Immature natural killer cell (primary cell): ENCODE measurements at regions not wholly inside any gene's neighbourhood (a gene's known extent, or its start where the extent isn't known, plus 50 kb on each side); places are given as distances from the start of the nearest gene placed in this dataset.

ENCODE experiments used
- DNase-seq, 3 donors: peaks; one replicate each; pipeline ENCODE4 v3.0.0; 2022; ENCODE audit warnings: mixed read lengths in 1 of 3
- H3K27ac Mint-ChIP-seq, 6 donors: one replicate each; pipeline ENCODE4 v1.8.0; 2020; ENCODE audit warnings: mixed read lengths in 6 of 6, mild to moderate bottlenecking in 5 of 6, inconsistent platforms in 4 of 6, moderate library complexity in 3 of 6
- H3K27me3 Mint-ChIP-seq, 3 donors: one replicate each; pipeline ENCODE4 v1.8.0; 2020 to 2021; ENCODE audit warnings: low read depth in 3 of 3, mild to moderate bottlenecking in 3 of 3, mixed read lengths in 3 of 3, moderate library complexity in 3 of 3, inconsistent platforms in 1 of 3
- H3K36me3 Mint-ChIP-seq, 3 donors: one replicate each; pipeline ENCODE4 v1.8.0; 2020; ENCODE audit warnings: mixed read lengths in 3 of 3, inconsistent platforms in 2 of 3, mild to moderate bottlenecking in 2 of 3
- H3K4me1 Mint-ChIP-seq, 2 donors: one replicate each; pipeline ENCODE4 v1.8.0; 2020; ENCODE audit warnings: inconsistent platforms in 2 of 2, mild to moderate bottlenecking in 2 of 2, mixed read lengths in 2 of 2, moderate library complexity in 1 of 2
- H3K4me3 Mint-ChIP-seq, 5 donors: one replicate each; pipeline ENCODE4 v1.8.0; 2020; ENCODE audit warnings: mild to moderate bottlenecking in 5 of 5, mixed read lengths in 5 of 5, inconsistent platforms in 3 of 5, moderate library complexity in 3 of 5
- H3K9me3 Mint-ChIP-seq, 6 donors: one replicate each; pipeline ENCODE4 v1.8.0; 2020; ENCODE audit warnings: mild to moderate bottlenecking in 6 of 6, mixed read lengths in 6 of 6, inconsistent platforms in 4 of 6, moderate library complexity in 3 of 6

DNA sequence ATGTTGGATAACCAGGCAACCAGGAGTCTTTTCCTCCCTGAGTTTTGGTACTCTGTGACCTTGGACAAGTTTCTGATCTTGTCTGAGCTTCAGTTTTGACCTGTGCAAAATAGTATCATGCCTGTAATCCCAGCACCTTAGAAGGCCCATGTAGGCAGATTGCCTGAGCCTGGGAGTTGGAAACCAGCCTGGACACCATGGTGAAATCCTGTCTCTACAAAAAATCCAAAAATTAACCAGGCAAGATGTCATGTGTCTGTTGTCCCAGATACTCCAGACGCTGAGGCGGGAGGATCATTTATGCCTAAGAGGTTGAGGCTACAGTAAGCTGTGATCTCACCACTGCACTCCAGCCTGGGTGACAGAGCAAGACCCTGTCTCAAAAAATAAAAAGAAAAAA, 114.8 kb downstream of the IL12A start:
- Mint-ChIP-seq H3K27me3 (peaks cover 0 to 4% (median 2%) of the 10 kb centered on the region in 3 donors), H3K27ac (no peak overlapping the region), H3K9me3 (peaks cover 0 to 5% (median 0%) of the 10 kb centered on the region in 6 donors), H3K4me3 (no peak overlapping the region), H3K36me3 (no peaks in the 10 kb centered on the region), H3K4me1 (no peaks in the 10 kb centered on the region)
- no peak for DNase-seq

DNA sequence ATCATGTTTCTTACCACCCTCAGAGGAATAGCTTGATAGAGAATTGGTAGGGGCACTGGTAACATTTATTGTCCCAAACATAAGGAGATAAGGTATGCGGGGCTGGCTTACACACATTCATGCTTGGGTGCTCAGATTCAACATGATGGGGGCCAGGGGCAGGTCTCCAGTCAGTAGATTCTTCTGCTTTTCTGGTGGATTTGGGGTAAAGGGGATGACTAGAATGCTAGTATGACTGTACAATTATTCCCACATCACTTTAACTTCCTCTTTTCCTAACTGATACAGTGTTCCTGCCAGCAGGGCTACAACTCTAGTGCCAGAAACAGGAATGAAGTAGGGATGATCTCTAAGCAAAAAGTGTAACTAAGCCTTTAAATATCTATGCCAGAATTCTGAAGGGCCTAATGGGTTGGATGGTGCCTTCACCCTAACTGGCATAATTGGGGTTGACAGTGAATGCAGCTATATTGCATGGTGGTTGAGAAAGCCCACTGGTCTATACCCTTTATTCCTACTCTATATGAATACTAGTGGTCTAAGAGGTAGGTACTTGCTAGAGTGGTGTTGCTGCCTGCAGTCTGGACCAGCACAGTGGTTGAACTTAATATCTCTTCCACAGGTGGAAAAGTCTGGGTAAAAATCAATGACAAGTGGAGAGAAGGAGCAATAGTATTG, 117.4 kb downstream of the IL12A start:
- no peaks in the 10 kb centered on the region for H3K36me3 Mint-ChIP-seq

GRCh38 chr3:160106905-160107861, 118.0 kb upstream of the C3orf80 start:
- Mint-ChIP-seq H3K36me3 (no peaks in the 10 kb centered on the region), H3K4me1 (no peaks in the 10 kb centered on the region)

More for the DNA sequence above, 117.4 kb downstream of the IL12A start:
- Mint-ChIP-seq H3K4me3 (no peak overlapping the region), H3K27ac (no peak overlapping the region), H3K9me3 (peaks cover 0 to 5% (median 0%) of the 10 kb centered on the region in 6 donors), H3K27me3 (peaks cover 0 to 2% (median 0%) of the 10 kb centered on the region in 3 donors), H3K4me1 (no peaks in the 10 kb centered on the region)
- DNase-seq: no peak

DNA sequence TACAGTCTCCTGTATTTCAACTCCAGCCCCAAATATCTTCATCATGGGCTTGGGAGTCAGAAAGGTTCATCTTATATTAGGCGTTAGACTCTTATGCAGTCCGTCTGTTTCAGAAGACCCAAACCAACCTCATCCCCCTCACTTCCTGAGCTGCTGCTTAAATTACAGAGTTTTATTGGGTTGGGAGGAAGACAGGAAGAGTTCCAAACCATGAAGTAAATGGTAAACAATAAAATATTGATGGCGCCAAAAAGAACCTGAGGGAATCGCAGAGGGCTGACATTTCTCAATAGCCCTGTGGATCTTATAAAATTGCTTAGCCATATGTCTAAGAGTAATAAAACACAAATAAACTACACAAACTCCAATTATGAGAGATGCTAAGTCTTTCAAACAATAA, 116.9 kb upstream of the C3orf80 start:
- Mint-ChIP-seq H3K4me3 (no peak overlapping the region), H3K9me3 (no peaks in the 10 kb centered on the region)

More at GRCh38 chr3:160106905-160107861, 118.0 kb upstream of the C3orf80 start:
- no peak overlapping the region for H3K27ac Mint-ChIP-seq
- peaks cover 0 to 2% (median 0%) of the 10 kb centered on the region in 3 donors for H3K27me3 Mint-ChIP-seq
- no peak for DNase-seq
- no peaks in the 10 kb centered on the region for H3K9me3 Mint-ChIP-seq
- no peak overlapping the region for H3K4me3 Mint-ChIP-seq

GRCh38 chr3:160112481-160112880, 112.7 kb upstream of the C3orf80 start:
- Mint-ChIP-seq H3K27ac (no peak overlapping the region), H3K36me3 (no peaks in the 10 kb centered on the region), H3K4me1 (no peaks in the 10 kb centered on the region), H3K9me3 (peaks cover 0 to 2% (median 0%) of the 10 kb centered on the region in 6 donors), H3K4me3 (no peak overlapping the region), H3K27me3 (peaks cover 0 to 2% (median 0%) of the 10 kb centered on the region in 3 donors)
- DNase-seq: no peak

More for the DNA sequence above, 116.9 kb upstream of the C3orf80 start:
- no peaks in the 10 kb centered on the region for H3K4me1 Mint-ChIP-seq
- H3K36me3 Mint-ChIP-seq: no peaks in the 10 kb centered on the region
- H3K27ac Mint-ChIP-seq: no peak overlapping the region
- H3K27me3 Mint-ChIP-seq: peaks cover 0 to 2% (median 0%) of the 10 kb centered on the region in 3 donors
- DNase-seq: no peak

GRCh38 chr3:160112996-160113395, 112.2 kb upstream of the C3orf80 start:
- Mint-ChIP-seq H3K9me3 (peaks cover 0 to 2% (median 0%) of the 10 kb centered on the region in 6 donors), H3K36me3 (no peaks in the 10 kb centered on the region), H3K27me3 (peaks cover 0 to 4% (median 3%) of the 10 kb centered on the region in 3 donors), H3K4me1 (no peaks in the 10 kb centered on the region), H3K27ac (no peak overlapping the region), H3K4me3 (no peak overlapping the region)
- DNase-seq: no peak

GRCh38 chr3:160114355-160114995, 110.7 kb upstream of the C3orf80 start:
- H3K27me3 Mint-ChIP-seq: peaks cover 0 to 3% (median 2%) of the 10 kb centered on the region in 3 donors
- H3K36me3 Mint-ChIP-seq: no peaks in the 10 kb centered on the region
- H3K9me3 Mint-ChIP-seq: peaks cover 0 to 7% (median under 1%) of the 10 kb centered on the region in 6 donors
- no peak for DNase-seq
- H3K27ac Mint-ChIP-seq: no peak overlapping the region
- no peaks in the 10 kb centered on the region for H3K4me1 Mint-ChIP-seq
- H3K4me3 Mint-ChIP-seq: no peak overlapping the region

DNA sequence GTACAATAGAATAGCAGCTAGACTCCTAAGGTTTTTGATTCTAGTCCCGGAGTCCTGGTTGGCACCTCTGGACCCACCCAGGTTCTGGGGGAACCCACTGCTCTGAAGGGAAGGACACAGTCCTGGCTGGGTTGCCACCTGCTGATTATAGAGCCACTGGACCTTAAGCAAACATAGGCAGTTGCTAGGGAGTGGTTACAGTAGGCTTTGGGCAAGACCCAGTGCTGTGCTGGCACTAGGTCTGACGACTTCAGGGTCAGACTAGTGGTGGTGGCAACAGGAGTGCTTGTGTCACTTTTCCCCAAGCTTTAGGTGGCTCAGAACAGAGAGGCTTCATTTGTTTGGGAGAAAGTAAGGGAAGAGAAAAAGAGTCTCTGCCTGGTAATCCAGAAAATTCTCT, 109.8 kb upstream of the C3orf80 start:
- no peaks in the 10 kb centered on the region for H3K4me1 Mint-ChIP-seq
- H3K4me3 Mint-ChIP-seq: no peak overlapping the region
- peaks cover 0 to 14% (median 3%) of the 10 kb centered on the region in 6 donors for H3K9me3 Mint-ChIP-seq
- H3K27me3 Mint-ChIP-seq: peaks cover 0 to 4% (median 3%) of the 10 kb centered on the region in 3 donors
- H3K27ac Mint-ChIP-seq: no peak overlapping the region
- H3K36me3 Mint-ChIP-seq: no peaks in the 10 kb centered on the region
- no peak for DNase-seq

- H3K36me3 Mint-ChIP-seq: no peaks in the 10 kb centered on the region
- no peaks in the 10 kb centered on the region for H3K4me1 Mint-ChIP-seq
- peaks cover 0 to 5% (median 0%) of the 10 kb centered on the region in 3 donors for H3K27me3 Mint-ChIP-seq
- H3K27ac Mint-ChIP-seq: no peak overlapping the region
- no peak overlapping the region for H3K4me3 Mint-ChIP-seq
- DNase-seq: no peak
- peaks cover 0 to 8% (median under 1%) of the 10 kb centered on the region in 6 donors for H3K9me3 Mint-ChIP-seq
Measured at GRCh38 chr3:160124224-160124623, 101.0 kb upstream of the C3orf80 start.

GRCh38 chr3:160125258-160125657, 100.0 kb upstream of the C3orf80 start:
- Mint-ChIP-seq H3K27me3 (peaks cover 0 to 3% (median 0%) of the 10 kb centered on the region in 3 donors), H3K36me3 (no peaks in the 10 kb centered on the region), H3K4me1 (no peaks in the 10 kb centered on the region), H3K27ac (no peak overlapping the region), H3K9me3 (peaks cover 0 to 4% (median 0%) of the 10 kb centered on the region in 6 donors), H3K4me3 (no peak overlapping the region)
- no peak for DNase-seq

- Mint-ChIP-seq H3K9me3 (no peaks in the 10 kb centered on the region), H3K27me3 (peaks cover 0 to 3% (median 0%) of the 10 kb centered on the region in 3 donors), H3K36me3 (no peaks in the 10 kb centered on the region), H3K4me3 (no peak overlapping the region), H3K4me1 (no peaks in the 10 kb centered on the region), H3K27ac (no peak overlapping the region)
- no peak for DNase-seq
Measured at GRCh38 chr3:160126051-160126450, 99.2 kb upstream of the C3orf80 start.

DNA sequence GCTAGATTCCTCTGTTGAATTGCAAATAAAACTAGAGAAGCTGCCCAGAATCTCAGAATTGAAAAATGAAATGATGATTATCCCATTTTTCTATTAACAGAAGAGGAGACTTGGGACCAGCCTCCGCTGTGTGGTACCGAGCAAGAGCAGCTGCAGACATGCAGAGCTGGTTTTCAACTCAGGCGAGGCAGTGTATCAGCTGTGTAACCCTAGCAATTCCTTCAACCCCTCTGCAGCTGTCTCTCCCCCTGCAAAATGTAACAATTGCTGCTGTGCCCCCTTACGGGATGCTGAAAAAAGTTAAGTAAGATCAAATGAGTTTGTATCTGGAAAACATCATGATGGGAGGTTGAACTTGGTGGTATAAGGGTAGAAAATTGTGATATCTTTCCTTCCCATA, 98.5 kb upstream of the C3orf80 start:
- no peaks in the 10 kb centered on the region for H3K4me1 Mint-ChIP-seq
- no peak overlapping the region for H3K27ac Mint-ChIP-seq
- H3K27me3 Mint-ChIP-seq: peaks cover 0 to 3% (median 0%) of the 10 kb centered on the region in 3 donors
- no peak for DNase-seq
- H3K36me3 Mint-ChIP-seq: no peaks in the 10 kb centered on the region
- no peak overlapping the region for H3K4me3 Mint-ChIP-seq
- no peaks in the 10 kb centered on the region for H3K9me3 Mint-ChIP-seq

- H3K27me3 Mint-ChIP-seq: peaks cover 0 to 3% (median 0%) of the 10 kb centered on the region in 3 donors
- H3K4me1 Mint-ChIP-seq: no peaks in the 10 kb centered on the region
- no peak overlapping the region for H3K4me3 Mint-ChIP-seq
- no peaks in the 10 kb centered on the region for H3K9me3 Mint-ChIP-seq
- H3K36me3 Mint-ChIP-seq: no peaks in the 10 kb centered on the region
- DNase-seq: no peak
- no peak overlapping the region for H3K27ac Mint-ChIP-seq
Measured at GRCh38 chr3:160127308-160127707, 97.9 kb upstream of the C3orf80 start.
